GM19324 (cell line): ENCODE measurements at regions not wholly inside any gene's neighbourhood (a gene's known extent, or its start where the extent isn't known, plus 50 kb on each side); places are given as distances from the start of the nearest gene placed in this dataset.

ENCODE experiments used
- ATAC-seq: cut with Tn5 transposase; IDR thresholded peaks from one replicate; pipeline ENCODE4 v1.9.1; 2021; ENCODE audit warnings: mild to moderate bottlenecking, moderate library complexity; ENCODE audit not compliant: unreplicated experiment, low FRiP score

GRCh38 chr3:102200560-102200959, 234.3 kb upstream of the ZPLD1 start:
- ATAC-seq, result no peak

- ATAC-seq, result no peak
These were observed 229.2 kb upstream of the ZPLD1 start for GRCh38 chr3:102205647-102206046.

- no peak for ATAC-seq
These were observed 228.2 kb upstream of the ZPLD1 start for GRCh38 chr3:102206511-102207031.

- no peak for ATAC-seq
These were observed 227.7 kb upstream of the ZPLD1 start for GRCh38 chr3:102207151-102207571.

GRCh38 chr3:102215166-102215565, 219.6 kb upstream of the ZPLD1 start:
- ATAC-seq, result no peak

- ATAC-seq, result no peak
These were observed 211.7 kb upstream of the ZPLD1 start for GRCh38 chr3:102223132-102223531.

GRCh38 chr3:102224171-102224570, 210.6 kb upstream of the ZPLD1 start:
- ATAC-seq, result no peak

GRCh38 chr3:102225005-102225404, 209.8 kb upstream of the ZPLD1 start:
- no peak for ATAC-seq

- ATAC-seq, result no peak
These were observed 209.2 kb upstream of the ZPLD1 start for GRCh38 chr3:102225407-102226132.

GRCh38 chr3:102226463-102226862, 208.4 kb upstream of the ZPLD1 start:
- no peak for ATAC-seq

- peak; percentile 65 for ATAC-seq
These were observed 205.7 kb upstream of the ZPLD1 start for GRCh38 chr3:102229062-102229655.

GRCh38 chr3:102230057-102230456, 204.8 kb upstream of the ZPLD1 start:
- no peak for ATAC-seq

GRCh38 chr3:102233881-102234280, 200.9 kb upstream of the ZPLD1 start:
- peak; percentile 86 for ATAC-seq

GRCh38 chr3:102235679-102236078, 199.1 kb upstream of the ZPLD1 start:
- ATAC-seq, result no peak

GRCh38 chr3:102237181-102237580, 197.6 kb upstream of the ZPLD1 start:
- ATAC-seq, result no peak

GRCh38 chr3:102237838-102238237, 197.0 kb upstream of the ZPLD1 start:
- ATAC-seq, result no peak

GRCh38 chr3:102238362-102238761, 196.5 kb upstream of the ZPLD1 start:
- ATAC-seq, result no peak

GRCh38 chr3:102240720-102241119, 194.1 kb upstream of the ZPLD1 start:
- ATAC-seq, result no peak

GRCh38 chr3:102248981-102249705, 185.7 kb upstream of the ZPLD1 start:
- ATAC-seq, result no peak

GRCh38 chr3:102255736-102256135, 179.1 kb upstream of the ZPLD1 start:
- ATAC-seq, result no peak

- ATAC-seq, result peak; percentile 48
These were observed 176.1 kb upstream of the ZPLD1 start for GRCh38 chr3:102258666-102259227.
